Occipital lobe (tissue), 1 donor: ENCODE measurements at regions not wholly inside any gene's neighbourhood (a gene's known extent, or its start where the extent isn't known, plus 50 kb on each side); places are given as distances from the start of the nearest gene placed in this dataset.

Source experiments
- DNase-seq: peaks from one replicate; lab custom pipeline; 2025; lab: John Stamatoyannopoulos, UW

DNA sequence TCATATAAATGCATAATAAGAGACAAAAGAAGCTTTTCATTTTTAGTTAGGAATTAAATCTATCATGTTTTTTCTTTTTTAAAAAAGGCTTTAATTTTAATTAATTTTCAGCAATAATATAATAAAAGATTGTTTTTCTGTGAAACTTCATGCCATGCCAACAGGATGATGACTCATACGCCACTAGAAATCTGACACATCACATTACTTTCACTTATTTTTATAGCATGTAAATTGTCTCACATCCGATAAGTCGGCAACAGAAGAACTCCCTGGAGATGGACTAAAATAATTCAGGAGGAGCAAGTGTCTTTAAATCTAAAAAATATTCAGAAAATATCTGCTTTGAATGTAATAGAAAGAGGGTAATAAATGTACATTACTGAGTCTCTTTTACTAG is 1024.2 kb upstream of the ACVR2A start:
- no peak for DNase-seq

DNA sequence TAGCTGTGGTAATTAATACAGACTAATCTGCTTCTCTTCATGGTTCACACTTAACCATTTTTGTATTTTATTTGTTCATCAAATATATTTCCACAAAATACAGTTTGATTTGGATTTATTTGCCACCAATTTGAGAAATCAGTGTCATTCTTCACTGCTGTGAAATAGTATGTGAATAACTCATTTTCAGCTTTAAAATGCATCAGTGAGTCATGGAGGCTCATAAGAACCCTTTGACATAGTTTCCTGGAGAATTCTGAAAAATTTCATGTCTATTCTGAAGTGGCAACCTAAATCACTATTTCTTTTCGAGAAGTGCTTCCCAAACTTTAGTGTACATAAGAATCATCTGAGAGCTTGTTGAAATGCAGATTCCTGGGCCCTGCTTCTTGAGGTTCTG is 1026.7 kb upstream of the ACVR2A start:
- DNase-seq, result no peak

DNA sequence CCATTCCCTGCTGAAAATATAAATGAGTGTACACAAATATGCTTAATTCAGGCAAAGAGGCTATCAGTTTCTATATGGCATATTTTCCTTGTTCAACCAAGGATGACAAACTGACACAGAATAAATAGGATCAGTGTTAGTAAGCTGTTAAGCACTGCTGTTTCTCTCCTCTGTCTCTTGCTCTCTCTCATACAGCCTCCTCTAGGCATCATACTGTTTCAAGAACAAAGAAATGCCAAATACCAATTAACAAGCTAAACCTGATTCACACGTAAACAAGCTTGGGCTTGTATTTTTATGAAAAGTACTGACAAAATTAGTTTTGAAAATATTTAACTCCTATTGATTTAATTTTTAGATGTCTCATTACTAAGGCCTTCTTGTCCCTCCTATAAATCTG is 1027.2 kb upstream of the ACVR2A start:
- DNase-seq, result no peak

DNA sequence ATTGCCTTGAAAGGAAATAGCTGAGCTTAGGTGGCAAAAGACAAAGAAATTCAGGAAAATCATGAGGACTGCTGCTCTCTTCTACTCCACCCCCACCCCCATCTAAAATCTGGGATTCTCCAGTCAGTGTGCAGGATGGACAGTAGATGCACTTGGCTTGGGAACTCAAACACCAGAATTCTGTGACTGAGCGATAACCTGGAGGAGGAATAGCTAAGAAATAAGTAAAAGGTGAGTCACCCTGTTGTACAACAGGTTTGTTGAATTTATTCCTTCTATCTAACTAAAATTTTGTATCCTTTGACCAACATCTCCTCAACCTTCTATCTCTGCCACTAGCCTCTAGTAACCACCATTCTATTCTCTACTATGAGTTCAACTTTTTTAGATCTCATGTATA is 1029.9 kb upstream of the ACVR2A start:
- DNase-seq, result no peak

DNA sequence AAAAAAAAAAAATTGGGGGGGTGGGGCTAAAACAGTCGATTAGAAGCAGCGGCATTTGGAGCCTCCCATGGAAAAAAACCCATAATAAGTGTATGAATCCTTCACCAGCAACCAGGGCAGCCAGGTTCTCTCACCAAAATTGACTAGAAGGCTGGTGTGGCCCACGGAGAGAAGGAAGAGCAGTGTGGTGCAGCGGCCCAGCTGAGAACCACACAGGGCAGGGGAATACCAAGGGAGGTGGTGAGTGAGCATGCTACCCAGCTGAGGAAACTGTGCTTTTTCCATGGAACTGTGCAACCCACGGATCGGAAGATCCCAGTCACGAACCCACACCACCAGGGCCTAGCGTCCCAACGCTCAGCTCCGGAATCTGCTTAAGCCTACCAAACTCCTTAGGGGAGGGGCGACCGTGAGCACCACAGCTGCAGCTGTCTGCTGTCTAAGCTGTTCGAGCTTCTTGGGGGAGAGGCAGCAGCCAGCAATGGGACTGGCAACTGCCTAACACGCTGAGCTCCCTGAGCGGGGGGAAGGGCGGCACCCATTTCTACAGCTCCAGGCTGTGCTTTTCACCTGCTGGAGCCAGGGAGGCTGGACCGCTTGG is 1037.2 kb upstream of the ACVR2A start:
- DNase-seq, result no peak

DNA sequence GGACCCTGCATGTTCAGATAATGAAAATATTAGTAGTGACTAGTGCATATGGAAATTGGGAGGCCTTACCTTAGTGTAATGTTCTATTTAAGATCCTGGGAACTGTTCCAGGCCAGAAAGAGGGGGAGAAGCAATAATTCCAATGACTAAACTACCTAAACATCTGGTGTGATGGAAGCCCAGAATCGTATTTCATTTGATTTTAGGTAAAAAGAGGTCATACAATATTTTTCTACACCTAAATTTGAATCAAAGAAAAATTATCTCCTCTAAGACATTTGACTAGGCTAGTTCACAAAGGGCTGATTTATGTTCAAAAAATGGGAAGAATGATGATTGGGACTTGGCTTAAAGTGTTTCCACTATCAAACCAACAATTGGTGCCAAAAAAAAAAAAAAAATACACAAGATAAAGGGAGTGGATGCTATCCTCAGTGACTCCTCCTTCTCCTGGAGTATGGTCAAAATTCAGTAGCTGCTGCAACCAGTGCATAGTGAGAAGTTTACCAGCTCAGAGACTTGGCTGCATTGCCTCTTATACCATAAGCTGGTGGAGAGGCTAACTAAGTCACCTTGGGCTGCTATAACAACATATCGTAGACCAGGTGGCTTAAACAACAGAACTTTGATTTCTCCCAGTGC is 1038.3 kb upstream of the ACVR2A start:
- DNase-seq, result no peak

DNA sequence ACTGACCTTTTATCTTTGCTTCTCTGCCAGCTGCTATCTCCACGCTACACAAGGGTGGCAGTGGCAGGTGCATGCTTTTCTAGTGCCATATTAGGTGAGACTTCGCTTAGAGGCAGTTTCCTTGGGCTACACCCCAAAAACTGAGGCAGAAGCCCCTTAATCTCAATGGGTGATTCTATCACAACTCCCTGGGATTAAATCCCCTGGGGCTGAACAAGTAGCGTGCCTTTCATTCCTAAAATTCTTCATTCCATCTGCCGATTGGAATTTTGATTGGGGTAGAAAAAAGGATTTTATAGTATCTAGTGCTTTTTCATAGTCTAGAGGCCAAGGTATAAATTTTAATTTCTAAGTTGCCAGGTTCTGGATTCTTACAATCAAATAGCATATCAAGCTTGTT is 1040.5 kb upstream of the ACVR2A start:
- DNase-seq, result no peak

DNA sequence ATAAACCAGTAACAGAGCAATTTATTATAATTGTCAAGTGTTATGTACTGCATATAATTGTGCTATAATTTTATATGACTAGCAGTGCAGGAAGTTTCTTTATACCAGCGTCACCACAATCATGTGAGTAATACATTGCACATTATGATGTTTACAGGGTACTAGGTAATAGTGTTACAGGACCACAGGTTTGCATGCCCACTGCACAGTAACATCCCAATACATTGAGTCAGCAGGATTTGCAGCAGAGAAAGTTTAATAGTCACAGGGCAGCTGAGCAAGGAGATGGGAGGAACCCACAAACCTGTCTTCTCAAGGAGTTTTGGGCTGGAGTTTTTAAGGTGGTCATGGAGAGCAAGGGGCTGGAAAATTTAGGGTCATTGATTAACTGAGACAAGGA is 1042.9 kb upstream of the ACVR2A start:
- DNase-seq, result no peak

DNA sequence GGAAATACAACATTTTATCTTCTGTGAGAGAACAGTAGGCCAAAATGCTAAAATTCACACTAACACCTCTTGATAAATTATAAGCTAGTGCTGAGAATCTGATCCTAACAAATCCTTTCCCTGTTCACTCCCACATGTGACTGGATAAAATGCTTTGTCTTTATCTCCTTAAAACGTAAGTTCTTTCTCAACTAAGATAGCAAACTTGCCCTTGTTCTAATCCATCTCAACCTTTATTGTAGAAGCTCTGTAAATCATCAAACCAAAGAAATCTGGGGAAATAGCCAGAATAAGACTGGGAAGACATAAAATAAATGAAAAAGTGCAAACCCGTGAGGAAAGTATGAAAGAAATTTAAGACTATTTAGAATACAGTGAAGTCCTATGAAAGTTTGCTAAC is 1058.4 kb upstream of the ACVR2A start:
- no peak for DNase-seq

DNA sequence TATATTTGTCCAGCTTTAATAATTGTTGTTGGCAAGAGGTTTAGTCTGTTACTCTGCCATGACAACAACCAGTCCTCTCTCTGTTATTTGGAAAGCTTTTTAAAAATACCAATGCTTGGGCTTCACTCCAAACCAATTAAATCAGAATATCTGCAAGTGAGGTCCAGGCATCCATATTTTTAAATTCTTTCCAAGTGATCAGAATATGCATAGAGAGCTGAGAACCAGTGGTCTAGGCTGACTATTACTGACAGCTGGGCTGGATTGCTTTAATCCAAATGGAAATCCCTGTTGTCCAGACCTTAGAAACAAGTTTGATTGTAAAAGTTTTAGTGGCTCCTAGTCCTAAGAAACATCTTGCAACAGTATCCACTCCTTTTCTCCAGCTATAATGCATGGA is 1059.7 kb upstream of the ACVR2A start:
- no peak for DNase-seq

DNA sequence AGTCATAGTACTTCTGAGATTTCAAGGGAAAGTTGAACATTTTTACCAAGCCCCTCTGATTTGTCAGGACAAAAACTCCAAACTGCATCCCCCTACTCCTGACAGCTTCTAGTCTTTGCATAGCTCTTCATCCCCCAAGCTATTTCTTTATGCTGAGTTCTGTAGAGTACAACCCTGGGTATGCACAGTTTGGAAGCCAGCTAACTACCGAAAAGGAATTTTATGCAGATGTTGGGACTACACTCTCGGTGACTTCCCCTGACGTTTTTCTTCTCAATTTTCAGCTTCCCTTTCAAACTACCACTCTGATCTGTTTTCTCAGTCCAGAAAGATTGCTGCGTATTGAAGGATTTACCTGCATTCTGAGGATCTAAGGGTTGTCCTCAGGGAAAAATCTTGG is 1060.2 kb upstream of the ACVR2A start:
- no peak for DNase-seq

DNA sequence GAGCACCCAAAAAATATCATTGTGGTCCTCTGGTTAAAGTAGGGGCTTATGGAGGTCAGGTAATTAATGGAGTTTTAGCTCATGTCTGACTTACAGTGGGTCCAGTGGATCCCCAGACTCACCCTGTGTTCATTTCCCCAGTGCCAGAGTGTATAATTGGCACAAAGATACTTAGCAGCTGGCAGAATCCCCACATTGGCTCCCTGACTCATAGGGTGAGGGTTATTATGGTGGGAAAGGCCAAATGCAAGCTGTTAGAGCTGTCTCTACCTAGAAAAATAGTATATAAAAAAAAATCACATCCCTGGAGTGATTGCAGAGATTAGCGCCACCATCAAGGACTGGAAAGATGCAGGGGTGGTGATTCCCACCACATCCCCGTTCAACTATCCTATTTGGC is 1067.6 kb upstream of the ACVR2A start:
- no peak for DNase-seq

DNA sequence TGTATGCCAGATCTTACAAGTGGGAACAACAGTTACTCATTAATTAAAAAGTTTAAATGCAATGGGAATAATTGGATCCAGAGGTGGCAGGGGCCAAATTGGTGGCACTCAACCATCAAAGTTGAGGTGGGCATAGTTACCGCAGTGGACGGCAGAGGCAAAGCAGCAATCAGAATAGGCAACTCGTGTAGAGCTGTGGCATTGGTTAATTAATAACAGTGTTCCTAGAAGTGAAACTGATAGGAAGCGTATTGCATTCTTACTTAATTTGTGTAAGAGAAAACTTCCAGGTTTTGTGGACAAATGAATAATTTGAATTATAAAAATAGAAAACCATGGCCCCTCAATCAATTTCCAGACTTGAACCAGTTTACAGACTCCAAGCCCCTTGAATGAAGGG is 1068.2 kb upstream of the ACVR2A start:
- no peak for DNase-seq

DNA sequence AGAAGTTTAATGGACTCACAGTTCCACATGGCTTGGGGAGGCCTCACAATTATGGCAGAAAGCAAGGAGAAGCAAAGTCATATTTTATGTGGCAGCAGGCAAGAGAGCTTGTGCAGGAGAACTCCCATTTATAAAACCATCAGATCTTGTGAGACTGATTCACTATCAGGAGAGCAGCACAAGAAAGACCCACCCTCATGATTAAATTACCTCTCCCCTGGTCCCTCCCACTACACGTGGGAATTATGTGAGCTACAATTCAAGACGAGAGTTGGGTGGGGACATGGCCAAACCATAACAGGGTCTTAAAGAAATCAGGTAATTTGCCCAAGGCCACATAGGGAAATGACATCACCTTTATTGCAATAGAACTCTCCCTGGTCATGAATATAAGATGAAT is 1073.3 kb upstream of the ACVR2A start:
- no peak for DNase-seq

DNA sequence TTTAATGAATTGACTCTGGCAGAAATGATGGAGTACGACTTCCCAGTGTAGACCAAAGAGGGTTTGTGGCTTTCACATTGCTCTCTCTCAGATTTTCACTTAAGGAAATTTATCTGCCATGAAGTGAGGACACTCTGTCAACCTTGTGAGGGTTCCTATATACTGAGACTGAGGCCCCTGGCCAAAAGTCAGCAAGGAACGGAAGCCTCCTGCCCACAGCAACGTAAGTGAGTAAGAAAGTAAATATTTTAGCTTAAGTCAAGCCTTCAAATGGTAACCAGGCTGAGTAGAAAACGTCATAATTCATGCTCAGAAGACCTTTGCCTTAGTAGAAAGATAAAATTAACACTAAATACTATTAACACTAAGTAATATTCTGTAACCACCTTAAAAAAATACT is 1080.5 kb upstream of the ACVR2A start:
- DNase-seq, result no peak

DNA sequence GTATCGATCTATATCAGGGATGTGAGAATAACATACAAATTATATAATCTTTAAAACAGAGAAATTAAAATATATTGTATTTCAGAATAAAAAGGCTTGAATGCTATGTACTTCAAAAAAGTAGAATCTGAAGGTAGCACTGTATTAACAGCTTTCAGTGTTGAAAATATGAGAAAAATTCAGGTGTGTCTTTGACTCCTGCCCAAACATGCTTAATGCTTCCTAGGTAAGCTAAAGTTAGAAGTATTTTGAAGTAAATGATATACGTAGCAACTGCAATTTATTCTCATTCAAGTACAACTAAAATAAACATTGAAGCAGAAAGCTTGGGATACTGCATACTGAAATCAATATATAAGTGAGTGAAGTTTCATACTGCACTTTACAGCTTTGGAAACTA is 1082.0 kb upstream of the ACVR2A start:
- no peak for DNase-seq

DNA sequence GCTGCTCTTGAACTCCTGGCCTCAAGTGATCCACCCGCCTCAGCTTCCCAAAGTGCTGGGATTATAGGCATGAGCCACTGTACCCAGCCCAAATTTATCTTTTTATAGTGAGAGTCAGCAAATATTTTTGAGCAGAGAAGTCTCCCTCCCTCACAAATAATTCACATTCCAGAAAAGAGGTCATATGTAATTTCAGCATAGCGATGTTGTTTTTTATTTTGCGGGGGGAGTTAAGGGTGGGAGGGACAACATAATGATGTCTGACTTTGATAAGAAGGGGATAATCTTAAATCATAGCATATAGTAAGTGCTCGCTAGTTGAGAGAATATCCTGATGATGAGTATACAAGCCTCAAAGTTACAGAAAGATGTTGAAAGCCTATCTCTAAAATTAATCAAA is 1090.2 kb upstream of the ACVR2A start:
- DNase-seq, result no peak

DNA sequence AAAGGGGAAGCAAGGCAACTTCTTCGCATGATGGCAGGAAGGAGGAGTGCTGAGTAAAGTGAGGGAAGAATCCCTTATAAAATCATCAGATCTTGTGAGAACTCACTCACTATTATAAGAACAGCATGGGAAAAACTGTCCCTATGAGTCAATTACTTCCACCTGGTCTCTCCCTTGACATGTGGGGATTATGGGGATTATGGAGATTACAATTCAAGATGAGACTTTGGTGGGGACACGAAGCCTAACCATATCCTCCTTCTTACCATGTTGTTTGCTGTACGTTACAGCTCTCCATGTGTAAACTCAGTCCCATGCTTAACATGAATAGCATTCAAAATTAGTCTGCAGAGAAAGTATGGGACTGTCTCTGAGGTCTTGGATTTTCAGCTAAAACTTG is 1096.8 kb upstream of the ACVR2A start:
- no peak for DNase-seq

DNA sequence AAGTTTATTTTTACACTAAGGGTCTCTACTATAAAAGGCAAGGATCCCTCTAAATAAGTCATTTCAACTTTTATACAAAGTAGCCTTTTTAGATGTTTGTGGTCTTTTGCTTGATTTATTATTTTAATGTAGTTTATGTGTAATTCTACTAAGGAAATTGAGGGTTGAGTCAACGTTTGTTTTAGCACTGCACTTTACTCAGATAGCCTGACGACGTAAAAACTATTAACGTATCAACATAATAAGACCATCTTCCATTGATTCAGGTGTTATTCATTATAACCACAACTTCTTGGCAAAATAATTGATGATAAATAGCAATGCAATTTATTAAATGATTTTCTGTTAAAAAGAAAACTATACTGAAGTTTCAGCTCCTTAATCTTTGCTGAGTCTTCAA is 1103.6 kb upstream of the ACVR2A start:
- DNase-seq, result no peak

DNA sequence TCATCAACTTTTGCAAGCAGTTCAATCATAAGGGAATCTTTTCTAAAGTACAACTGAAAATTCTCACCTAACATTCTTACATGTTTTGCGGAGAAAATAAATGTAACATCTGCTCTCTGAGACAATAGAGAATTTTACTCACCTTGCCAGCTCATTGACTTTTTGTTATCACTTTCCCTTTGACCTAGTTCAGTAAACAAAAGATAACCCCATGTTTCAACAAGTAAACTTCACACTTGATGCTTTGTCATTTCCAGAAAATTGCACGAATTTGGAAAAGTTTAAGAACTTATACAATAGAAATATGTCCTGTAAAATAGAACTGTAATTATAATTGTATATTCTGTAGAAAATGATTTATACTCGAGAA is 1110.0 kb upstream of the ACVR2A start:
- no peak for DNase-seq

DNA sequence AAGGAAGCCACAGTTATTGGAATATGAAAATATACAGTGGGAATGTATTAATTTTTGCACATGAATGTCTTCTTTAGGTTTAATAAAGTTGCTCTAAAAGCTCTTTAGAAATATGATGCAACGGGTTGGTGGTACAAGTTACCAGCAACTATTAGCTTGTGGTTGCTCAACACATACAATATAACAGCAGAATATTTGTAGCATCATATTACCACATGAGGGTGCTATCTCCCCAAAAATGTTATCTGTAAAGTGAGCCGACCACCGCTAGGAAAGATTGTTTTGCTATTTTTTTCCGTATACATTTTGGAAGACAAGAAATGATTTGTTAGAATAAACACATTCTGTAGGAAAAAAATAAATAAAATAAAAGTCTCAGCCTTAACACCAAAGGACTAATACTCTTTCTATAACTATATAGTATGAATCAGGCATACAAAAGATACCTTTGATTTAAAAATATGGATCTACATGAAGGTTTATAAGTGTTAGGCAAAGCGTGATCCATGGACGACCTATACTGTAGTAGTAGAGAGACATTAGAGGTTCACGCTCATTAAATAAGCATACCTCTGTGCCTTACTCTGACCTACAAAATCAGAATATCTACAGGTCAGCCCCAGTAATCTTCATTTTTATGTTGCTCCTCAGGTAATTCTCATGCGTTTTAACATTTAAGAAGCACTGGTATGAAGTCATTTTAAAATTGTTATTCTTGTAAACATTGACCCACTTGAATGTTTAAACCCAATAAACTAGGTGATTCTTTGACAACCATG is 1110.6 kb upstream of the ACVR2A start:
- no peak for DNase-seq

DNA sequence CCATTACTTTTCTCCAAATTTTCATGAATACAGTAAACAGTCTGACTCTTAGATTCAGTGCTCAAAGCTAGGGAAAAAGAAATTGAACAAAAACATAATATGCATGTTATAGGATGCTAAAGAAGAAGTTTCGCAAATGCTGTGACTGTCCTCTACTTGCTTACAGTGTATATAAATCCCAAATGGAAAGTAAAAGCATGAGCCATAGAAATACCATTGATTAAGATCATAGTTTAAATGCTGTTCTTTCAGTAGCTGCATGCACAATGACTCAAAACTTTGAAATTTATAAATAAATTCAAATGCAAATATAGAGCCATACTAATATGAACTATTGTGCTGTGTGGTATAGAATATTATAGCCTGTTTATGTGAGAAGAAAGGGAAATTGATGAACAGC is 1113.9 kb upstream of the ACVR2A start:
- no peak for DNase-seq

DNA sequence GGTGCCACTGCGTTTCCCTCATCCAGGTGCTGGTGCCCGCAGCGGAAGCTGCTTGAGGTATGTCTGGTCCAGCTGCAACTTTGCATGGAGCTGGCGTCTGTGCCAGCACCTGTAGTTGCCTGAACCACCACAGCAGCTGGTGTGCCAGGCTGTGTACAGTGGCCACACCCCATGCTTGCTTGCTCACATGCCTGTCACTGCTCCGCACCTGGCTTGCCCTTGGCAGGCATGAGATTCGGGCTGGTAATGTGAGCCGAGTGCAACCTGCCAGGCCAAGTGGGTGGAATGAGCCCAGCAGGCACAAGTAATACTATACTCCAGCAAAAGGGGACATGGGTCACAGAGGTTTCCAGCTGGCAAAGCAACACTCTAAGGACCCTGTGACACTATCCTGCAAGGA is 1123.3 kb upstream of the ACVR2A start:
- no peak for DNase-seq
